Activated naive CD8-positive, alpha-beta T cell treated with anti-CD3 and anti-CD28 coated beads, Interleukin-2, amount 10 ng/mL, durations not matched to agents 7 days and 5 days (primary cell): ENCODE measurements at regions not wholly inside any gene's neighbourhood (a gene's known extent, or its start where the extent isn't known, plus 50 kb on each side); places are given as distances from the start of the nearest gene placed in this dataset.

Source experiments
- ATAC-seq: fragments of 150-1000 bp; cut with Tn5 transposase; one replicate; pipeline ENCODE4 v1.10.0; 2021; ENCODE audit warnings: low read depth, moderate library complexity
- POLR2A ChIA-PET: fragments of 350-600 bp; sonication (Branson Sonifier 250); formaldehyde crosslinking; loops from one replicate; lab custom pipeline; 2021; ENCODE audit warnings: antibody characterized with exemption; lab: Charles Lee
- DNase-seq: peaks from one replicate; pipeline ENCODE4 v3.0.0; 2021
- H3K27ac Mint-ChIP-seq: one replicate; pipeline ENCODE4 v1.8.0; 2022; ENCODE audit warnings: mild to moderate bottlenecking, mixed read lengths
- H3K27me3 Mint-ChIP-seq: one replicate; pipeline ENCODE4 v1.8.0; 2022; ENCODE audit warnings: mild to moderate bottlenecking, moderate library complexity, mixed read lengths
- H3K36me3 Mint-ChIP-seq: one replicate; pipeline ENCODE4 v1.8.0; 2021; ENCODE audit warnings: mild to moderate bottlenecking, mixed read lengths
- H3K4me1 Mint-ChIP-seq: one replicate; pipeline ENCODE4 v1.8.0; 2021; ENCODE audit warnings: mixed read lengths
- H3K4me3 Mint-ChIP-seq: one replicate; pipeline ENCODE4 v1.8.0; 2022; ENCODE audit warnings: mild to moderate bottlenecking, moderate library complexity, mixed read lengths
- H3K9me3 Mint-ChIP-seq: one replicate; pipeline ENCODE4 v1.8.0; 2021; ENCODE audit warnings: mixed read lengths

DNA sequence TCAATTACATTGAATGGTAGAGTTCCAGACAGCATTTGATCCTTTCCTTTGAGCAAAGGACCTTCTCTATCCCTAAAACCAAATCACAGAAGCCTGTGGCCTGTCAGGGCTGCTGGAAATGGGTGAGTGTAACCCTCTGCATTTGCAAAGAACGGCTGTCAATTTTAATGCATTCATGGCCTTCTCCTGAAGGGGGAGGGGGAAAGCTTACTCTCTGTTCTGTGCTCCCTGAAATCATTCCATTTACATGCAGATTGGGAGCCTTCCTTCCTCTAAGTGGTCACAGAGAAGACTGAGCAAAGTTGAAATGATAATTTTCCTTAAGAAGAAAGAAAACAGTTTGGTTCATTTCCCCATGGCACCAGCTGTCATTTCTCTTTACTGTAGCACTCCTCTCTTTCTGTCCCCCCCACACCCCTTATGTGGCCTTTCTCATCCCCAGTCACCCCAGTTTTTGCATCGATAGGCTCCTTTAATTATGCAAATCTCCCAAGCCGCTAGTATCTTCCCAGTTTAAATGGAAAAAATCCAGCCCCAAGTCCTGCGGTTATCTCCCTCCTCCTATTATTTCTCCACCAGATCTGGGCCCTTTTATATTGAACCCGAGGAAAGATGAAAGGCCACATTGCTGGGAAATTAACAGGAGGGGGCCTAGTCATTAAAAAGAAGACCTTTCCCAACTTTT is 109.4 kb upstream of the KIRREL3 start:
- Mint-ChIP-seq H3K27ac (no peak overlapping the region), H3K4me1 (no peaks in the 10 kb centered on the region), H3K4me3 (no peak overlapping the region), H3K27me3 (no peaks in the 10 kb centered on the region), H3K9me3 (no peaks in the 10 kb centered on the region), H3K36me3 (no peaks in the 10 kb centered on the region)
- ATAC-seq: no peak
- DNase-seq: no peak
- POLR2A ChIA-PET: interaction anchor here (0.7 kb wide), 1 partner anchor 235 kb away, joined by 6 read pairs; no protein-coding TSS in a partner anchor

DNA sequence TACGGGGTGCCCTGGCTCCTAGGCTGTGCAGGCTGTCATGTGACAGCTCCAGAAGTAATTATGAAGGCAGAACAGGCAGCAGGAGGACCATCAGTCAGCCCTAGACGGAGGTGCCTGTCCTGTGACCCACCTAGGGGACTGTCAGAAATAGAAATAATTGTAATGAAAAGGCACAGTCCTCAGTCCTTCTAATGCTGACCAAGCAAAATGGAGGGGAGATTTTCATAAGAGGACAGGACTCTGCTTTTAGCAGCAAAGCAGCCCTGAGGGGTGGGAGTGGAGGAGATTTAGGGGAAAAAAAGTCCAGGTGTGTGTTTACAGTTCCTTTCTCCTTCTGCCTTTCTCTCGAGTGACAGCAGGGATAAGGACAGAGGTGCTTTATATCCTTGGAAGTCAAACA is 108.3 kb upstream of the KIRREL3 start:
- H3K36me3 Mint-ChIP-seq: no peaks in the 10 kb centered on the region
- ATAC-seq (no peak), DNase-seq (no peak)
- H3K27me3 Mint-ChIP-seq: no peaks in the 10 kb centered on the region
- POLR2A ChIA-PET: no interaction called here
- no peaks in the 10 kb centered on the region for H3K4me1 Mint-ChIP-seq
- H3K4me3 Mint-ChIP-seq: no peak overlapping the region
- H3K27ac Mint-ChIP-seq: no peak overlapping the region
- H3K9me3 Mint-ChIP-seq: no peaks in the 10 kb centered on the region

DNA sequence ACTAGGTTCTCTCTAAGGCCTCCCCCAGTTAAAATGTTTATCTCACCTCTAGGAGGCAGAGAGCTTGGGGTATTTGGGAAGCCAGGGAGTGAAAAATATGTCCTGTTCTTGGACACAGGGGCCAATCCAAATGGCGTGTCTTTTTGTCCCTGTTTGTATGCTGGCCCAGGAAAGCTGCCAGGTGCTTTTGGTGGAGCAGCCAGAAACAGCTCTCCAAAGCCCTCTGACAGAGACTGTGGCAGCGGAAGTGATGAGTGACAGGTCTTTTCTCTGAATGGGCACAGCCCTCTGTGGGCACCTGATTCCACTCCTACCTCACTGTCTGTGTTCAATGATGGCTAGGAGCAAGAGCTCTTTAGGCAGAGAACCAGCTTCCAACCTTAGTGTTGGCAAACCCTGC is 106.4 kb upstream of the KIRREL3 start:
- no peak overlapping the region for H3K4me3 Mint-ChIP-seq
- ATAC-seq (no peak), DNase-seq (no peak)
- no peaks in the 10 kb centered on the region for H3K4me1 Mint-ChIP-seq
- H3K27me3 Mint-ChIP-seq: no peaks in the 10 kb centered on the region
- POLR2A ChIA-PET: no interaction called here
- H3K36me3 Mint-ChIP-seq: no peaks in the 10 kb centered on the region
- H3K27ac Mint-ChIP-seq: no peak overlapping the region
- no peaks in the 10 kb centered on the region for H3K9me3 Mint-ChIP-seq

DNA sequence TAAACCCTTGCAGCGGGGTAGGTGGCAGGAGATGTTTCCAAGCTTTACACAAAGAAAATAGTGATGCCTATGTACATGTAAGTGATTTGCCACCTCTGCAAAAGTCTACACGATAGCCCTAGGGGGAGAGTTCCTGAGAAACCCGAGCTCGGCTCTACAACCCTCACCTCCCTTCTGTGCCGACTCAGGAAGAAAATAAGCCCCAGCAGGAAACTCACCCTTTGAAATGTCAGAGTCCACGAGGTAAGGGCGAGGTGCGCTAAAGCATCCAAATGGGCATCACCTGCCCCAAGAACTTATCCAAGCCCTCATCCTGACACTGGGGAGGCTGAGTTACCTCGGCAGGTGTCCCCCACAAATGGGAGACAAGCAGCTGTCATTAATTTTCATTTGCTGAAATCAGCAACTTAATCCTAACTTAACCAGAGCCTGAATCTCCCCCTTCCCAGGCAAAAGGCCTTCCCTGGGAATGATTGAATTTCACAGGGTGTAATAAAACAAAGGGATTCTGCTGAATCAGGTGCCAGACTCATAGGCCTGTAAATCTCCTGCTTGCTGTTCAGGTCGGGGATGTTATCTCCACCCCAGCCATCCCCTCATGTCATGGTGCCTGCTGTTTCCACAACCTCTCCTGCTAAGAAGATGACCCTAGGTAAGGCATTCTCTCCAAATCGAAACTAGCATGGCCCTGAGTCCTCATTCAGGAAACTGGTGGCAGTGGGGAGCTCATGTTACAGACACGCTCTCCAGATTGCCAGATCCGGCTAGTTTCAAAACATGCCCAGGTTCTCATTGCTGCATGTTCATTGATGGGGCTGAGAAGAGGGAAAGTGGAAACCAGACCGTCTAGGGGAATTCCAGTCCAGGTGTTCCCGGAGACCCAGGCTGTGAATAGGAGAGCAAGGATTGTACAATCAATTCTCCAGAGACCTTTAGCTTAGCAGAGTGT is 105.3 kb upstream of the KIRREL3 start:
- DNase-seq (no peak), ATAC-seq (no peak)
- Mint-ChIP-seq H3K4me1 (no peaks in the 10 kb centered on the region), H3K4me3 (no peak overlapping the region), H3K27me3 (no peaks in the 10 kb centered on the region), H3K36me3 (no peaks in the 10 kb centered on the region), H3K9me3 (no peaks in the 10 kb centered on the region), H3K27ac (no peak overlapping the region)
- POLR2A ChIA-PET: no interaction called here

- Mint-ChIP-seq H3K27ac (no peak overlapping the region), H3K27me3 (no peaks in the 10 kb centered on the region), H3K9me3 (no peaks in the 10 kb centered on the region), H3K36me3 (no peaks in the 10 kb centered on the region), H3K4me1 (no peaks in the 10 kb centered on the region), H3K4me3 (no peak overlapping the region)
- ATAC-seq (no peak), DNase-seq (no peak)
- POLR2A ChIA-PET: no interaction called here
These were observed 103.2 kb upstream of the KIRREL3 start for GRCh38 chr11:127103586-127104388.

GRCh38 chr11:127098684-127099083 is 98.1 kb upstream of the KIRREL3 start:
- Mint-ChIP-seq H3K36me3 (no peaks in the 10 kb centered on the region), H3K4me3 (no peak overlapping the region), H3K27me3 (no peaks in the 10 kb centered on the region), H3K9me3 (no peaks in the 10 kb centered on the region), H3K27ac (no peak overlapping the region), H3K4me1 (no peaks in the 10 kb centered on the region)
- POLR2A ChIA-PET: no interaction called here
- ATAC-seq (no peak), DNase-seq (no peak)

DNA sequence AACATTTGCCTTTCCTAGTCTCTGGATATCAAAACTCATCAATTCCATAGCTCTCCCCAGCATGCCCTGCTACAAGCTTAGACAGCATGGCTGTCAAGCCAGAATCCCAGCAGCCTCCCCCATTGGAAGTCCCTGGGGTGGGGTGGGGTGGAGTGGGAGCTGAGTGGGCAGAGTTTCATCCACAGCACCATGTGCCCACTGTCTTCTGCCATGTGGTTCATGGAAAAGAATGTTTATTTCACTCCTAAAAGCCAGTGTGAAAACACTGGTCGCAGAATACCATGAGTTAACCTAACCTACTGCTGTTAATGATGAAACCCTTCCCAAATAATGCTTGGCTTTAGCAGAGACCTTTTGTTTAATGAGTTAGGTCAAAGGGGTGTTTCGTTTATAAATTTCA is 80.2 kb upstream of the KIRREL3 start:
- no peak overlapping the region for H3K4me3 Mint-ChIP-seq
- no peaks in the 10 kb centered on the region for H3K4me1 Mint-ChIP-seq
- no peak for DNase-seq
- POLR2A ChIA-PET: no interaction called here
- no peaks in the 10 kb centered on the region for H3K9me3 Mint-ChIP-seq
- H3K27me3 Mint-ChIP-seq: no peaks in the 10 kb centered on the region
- no peaks in the 10 kb centered on the region for H3K36me3 Mint-ChIP-seq
- no peak for ATAC-seq
- no peak overlapping the region for H3K27ac Mint-ChIP-seq

GRCh38 chr11:127075758-127076157 is 75.2 kb upstream of the KIRREL3 start:
- Mint-ChIP-seq H3K9me3 (no peaks in the 10 kb centered on the region), H3K36me3 (no peaks in the 10 kb centered on the region), H3K4me1 (no peaks in the 10 kb centered on the region), H3K27me3 (no peaks in the 10 kb centered on the region), H3K4me3 (no peak overlapping the region), H3K27ac (no peak overlapping the region)
- no peak for ATAC-seq
- DNase-seq: no peak
- POLR2A ChIA-PET: no interaction called here

DNA sequence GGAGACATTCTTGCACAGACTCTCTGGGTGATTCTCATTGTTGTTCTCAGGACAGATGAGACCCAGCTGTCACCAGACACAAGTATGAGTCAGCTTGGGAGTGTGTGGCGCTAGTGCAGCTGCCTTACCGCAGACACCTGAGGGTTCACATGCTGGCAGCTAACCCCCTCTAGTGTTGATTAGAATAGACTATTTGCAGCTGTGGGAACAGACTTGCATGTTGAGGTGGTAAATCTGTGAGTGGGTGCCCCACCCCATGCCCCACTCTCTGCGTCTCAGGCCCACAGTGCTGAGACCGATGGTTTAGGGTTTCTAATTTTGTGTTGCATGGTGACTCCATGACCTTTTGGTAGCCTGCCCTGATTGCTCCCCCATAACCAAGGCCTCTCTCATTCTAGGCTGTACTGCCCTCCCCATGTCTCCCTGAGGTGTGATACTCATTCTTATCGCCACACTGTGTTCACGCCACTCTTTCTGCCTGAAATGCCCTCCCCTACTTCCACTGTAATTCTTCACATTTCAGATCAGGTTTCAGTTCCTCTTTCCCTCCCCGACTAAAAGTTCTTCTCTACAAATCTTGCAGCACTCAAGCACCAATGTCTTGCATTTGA is 73.7 kb upstream of the KIRREL3 start:
- no peaks in the 10 kb centered on the region for H3K36me3 Mint-ChIP-seq
- H3K9me3 Mint-ChIP-seq: no peaks in the 10 kb centered on the region
- H3K27ac Mint-ChIP-seq: no peak overlapping the region
- no peaks in the 10 kb centered on the region for H3K27me3 Mint-ChIP-seq
- no peak for ATAC-seq
- POLR2A ChIA-PET: no interaction called here
- no peaks in the 10 kb centered on the region for H3K4me1 Mint-ChIP-seq
- DNase-seq: no peak
- no peak overlapping the region for H3K4me3 Mint-ChIP-seq

DNA sequence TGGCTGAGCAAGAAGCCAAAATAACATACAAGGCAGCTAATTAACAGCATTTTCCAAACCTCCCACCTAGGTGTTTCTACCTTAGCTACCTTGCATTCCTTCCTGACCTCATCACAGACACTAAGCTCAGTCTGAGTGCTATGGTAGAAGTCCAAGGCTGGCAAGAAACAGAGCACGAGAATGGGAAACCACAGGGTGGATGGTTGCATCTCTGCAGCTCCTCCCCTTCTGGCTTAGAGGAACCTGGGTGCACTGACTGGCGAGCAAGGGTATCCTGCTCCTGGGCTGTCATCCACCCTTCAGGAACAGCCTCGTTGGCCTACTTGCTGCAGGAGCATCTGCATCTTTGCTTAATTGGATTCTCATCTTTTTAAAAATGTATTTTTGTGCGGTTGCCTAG is 73.1 kb upstream of the KIRREL3 start:
- ATAC-seq (no peak), DNase-seq (no peak)
- POLR2A ChIA-PET: no interaction called here
- Mint-ChIP-seq H3K9me3 (no peaks in the 10 kb centered on the region), H3K4me3 (no peak overlapping the region), H3K27ac (no peak overlapping the region), H3K36me3 (no peaks in the 10 kb centered on the region), H3K4me1 (no peaks in the 10 kb centered on the region), H3K27me3 (no peaks in the 10 kb centered on the region)

GRCh38 chr11:127071606-127072005 is 71.0 kb upstream of the KIRREL3 start:
- Mint-ChIP-seq H3K9me3 (no peaks in the 10 kb centered on the region), H3K4me1 (no peaks in the 10 kb centered on the region), H3K27me3 (no peaks in the 10 kb centered on the region), H3K27ac (no peak overlapping the region), H3K36me3 (no peaks in the 10 kb centered on the region), H3K4me3 (no peak overlapping the region)
- no peak for DNase-seq
- ATAC-seq: no peak
- POLR2A ChIA-PET: no interaction called here

DNA sequence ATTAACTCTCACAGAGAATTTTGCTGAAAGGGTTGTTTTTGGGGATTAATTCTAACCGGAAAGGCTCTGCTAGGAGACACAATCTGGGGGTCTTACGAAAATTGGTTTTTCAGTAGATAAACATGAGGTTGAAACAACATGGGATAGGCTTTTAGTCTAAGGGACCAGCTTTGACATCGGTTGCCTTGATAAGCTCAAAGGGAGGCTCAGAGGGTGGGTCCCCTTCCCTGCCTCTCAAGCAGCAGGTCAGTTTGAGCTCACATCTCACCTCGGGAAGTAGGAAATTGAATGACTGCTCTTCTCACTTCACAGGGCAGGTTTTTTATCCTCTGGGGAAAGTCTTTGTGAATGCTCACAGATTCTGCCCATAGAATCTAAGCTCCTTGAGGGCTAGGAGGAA is 70.2 kb upstream of the KIRREL3 start:
- no peak for ATAC-seq

DNA sequence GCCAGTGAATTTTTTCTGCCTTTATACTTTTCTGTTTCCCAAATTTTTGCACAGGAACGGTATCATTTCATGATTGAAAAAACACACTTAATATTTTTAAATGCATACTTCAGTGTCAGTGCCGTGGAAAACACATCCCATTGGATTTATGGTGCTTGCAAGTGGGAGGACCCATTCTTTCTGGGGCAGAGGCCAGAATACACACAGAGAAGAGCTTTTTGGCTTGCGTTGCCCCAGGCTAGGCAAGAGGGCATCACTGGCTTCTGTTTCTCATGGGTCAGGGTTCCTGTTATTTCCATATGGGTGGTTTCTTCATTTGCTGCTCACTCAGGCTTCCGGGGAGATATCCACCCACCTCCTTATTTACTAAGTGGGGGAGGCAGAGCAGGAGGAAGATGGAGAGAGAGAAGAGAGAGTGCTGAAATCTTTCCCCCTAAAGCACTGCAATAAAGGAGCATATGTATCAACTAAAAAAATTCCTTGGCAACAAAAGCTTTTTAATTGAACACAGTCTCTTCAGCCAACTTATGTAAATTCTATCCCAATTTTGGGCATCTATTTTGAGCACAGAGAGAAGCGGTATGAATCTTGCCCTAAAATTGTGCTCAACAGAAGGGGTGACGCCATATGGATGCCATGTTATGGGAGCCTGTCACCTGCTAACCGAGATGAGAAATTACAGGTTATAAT is 66.0 kb upstream of the KIRREL3 start:
- POLR2A ChIA-PET: no interaction called here

More for the DNA sequence above, 70.2 kb upstream of the KIRREL3 start:
- H3K36me3 Mint-ChIP-seq: no peaks in the 10 kb centered on the region
- no peaks in the 10 kb centered on the region for H3K27me3 Mint-ChIP-seq
- POLR2A ChIA-PET: no interaction called here
- H3K4me1 Mint-ChIP-seq: no peaks in the 10 kb centered on the region
- no peak overlapping the region for H3K4me3 Mint-ChIP-seq
- no peak for DNase-seq
- H3K27ac Mint-ChIP-seq: no peak overlapping the region
- no peaks in the 10 kb centered on the region for H3K9me3 Mint-ChIP-seq

More for the DNA sequence above, 66.0 kb upstream of the KIRREL3 start:
- H3K27me3 Mint-ChIP-seq: no peaks in the 10 kb centered on the region
- H3K4me1 Mint-ChIP-seq: no peaks in the 10 kb centered on the region
- no peak overlapping the region for H3K4me3 Mint-ChIP-seq
- no peak for DNase-seq
- H3K9me3 Mint-ChIP-seq: no peaks in the 10 kb centered on the region
- no peak overlapping the region for H3K27ac Mint-ChIP-seq
- ATAC-seq: no peak
- no peaks in the 10 kb centered on the region for H3K36me3 Mint-ChIP-seq
